Lower lobe of right lung (tissue), 2 donors: ENCODE measurements at regions not wholly inside any gene's neighbourhood (a gene's known extent, or its start where the extent isn't known, plus 50 kb on each side); places are given as distances from the start of the nearest gene placed in this dataset.
"Not testable (repeated sequence)": the region's sequence is repeated elsewhere in the genome, so short reads cannot be mapped to it uniquely, and the experiment has no call there.

Source experiments
- ATAC-seq, 2 donors: fragments of 200-7000 bp; cut with Tn5 transposase; one replicate each; pipeline ENCODE4 v1.9.1; 2020 to 2022; ENCODE audit warnings: mild to moderate bottlenecking in 2 of 2, moderate library complexity in 2 of 2
- DNase-seq: peaks from one replicate; pipeline ENCODE4 v3.0.0-alpha.2; 2020
- H3K27ac ChIP-seq: fragments of 200-600 bp; one replicate; pipeline ENCODE4 v1.8.0; 2022
- H3K27me3 ChIP-seq: fragments of 200-600 bp; one replicate; pipeline ENCODE4 v1.8.0; 2022; ENCODE audit warnings: low read depth
- H3K36me3 ChIP-seq: fragments of 200-600 bp; one replicate; pipeline ENCODE4 v1.8.0; 2022; ENCODE audit warnings: mild to moderate bottlenecking
- H3K4me1 ChIP-seq: fragments of 200-600 bp; one replicate; pipeline ENCODE4 v1.8.0; 2022
- H3K4me3 ChIP-seq: fragments of 200-600 bp; one replicate; pipeline ENCODE4 v1.8.0; 2022; ENCODE audit warnings: mild to moderate bottlenecking
- H3K9me3 ChIP-seq: fragments of 200-600 bp; one replicate; pipeline ENCODE4 v1.8.0; 2022
- intact Hi-C: fragments of 100-400 bp; cut with DNase I; formaldehyde crosslinking; loops from one replicate; pipeline ENCODE4 v1.11.0; 2022
- TF ChIP-seq, protein P1 (sequence below): fragments of 200-600 bp; IDR thresholded peaks from one replicate; pipeline ENCODE4 v1.8.0; 2022; ENCODE audit warnings: antibody characterized with exemption, mild to moderate bottlenecking
- donor health status: DM: no; HTN: yes; CAD: no; lungs with severe emphysema.

DNA sequence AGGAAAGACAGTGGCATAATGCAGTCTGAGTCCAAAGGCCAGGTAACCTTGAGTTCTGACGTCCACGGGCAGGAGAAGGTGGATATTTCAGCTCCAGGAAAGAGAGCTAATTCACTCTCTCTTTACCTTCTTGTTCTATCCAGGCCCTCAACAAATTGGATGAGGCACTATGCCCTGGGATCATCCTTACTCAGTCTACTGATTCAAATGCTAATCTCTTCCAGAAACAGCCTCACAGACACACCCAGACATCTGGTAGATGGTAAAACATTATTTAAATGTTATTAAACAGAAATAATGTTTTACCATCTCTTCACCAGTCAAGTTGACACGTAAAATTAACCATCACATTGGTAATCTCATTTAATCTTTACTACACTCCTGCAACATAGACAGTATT is 73.0 kb downstream of the RBM11 start:
- ATAC-seq, result no peak

DNA sequence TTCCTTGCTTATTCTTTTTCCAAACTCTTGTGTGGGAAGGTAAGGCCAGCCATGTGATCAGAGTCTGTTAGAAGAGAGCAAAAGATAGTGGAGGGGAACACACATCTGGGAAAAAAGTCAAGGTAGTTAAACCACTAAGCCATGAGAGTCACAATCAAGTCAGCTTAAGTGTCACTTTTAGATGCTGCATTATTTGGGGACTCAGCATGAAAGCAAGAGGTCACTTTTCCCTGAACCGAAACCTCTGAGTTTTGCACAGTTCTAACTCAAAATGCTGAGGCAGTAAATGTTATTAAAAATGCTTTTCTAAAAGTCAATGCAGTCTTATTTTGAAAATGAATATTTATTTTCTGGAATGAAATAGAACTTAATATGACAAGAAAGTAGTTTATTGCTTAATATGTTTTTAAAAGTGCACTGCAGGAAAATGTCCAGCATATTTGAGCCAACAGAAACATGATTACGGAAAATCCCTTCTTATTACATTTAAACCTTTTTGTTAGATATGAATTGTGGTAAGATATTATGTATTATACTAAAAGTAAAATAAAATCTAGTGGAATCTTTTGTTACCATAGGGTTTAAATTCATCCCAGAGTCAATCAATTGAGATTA is 69.3 kb downstream of the RBM11 start:
- TF ChIP-seq, protein P1, sequence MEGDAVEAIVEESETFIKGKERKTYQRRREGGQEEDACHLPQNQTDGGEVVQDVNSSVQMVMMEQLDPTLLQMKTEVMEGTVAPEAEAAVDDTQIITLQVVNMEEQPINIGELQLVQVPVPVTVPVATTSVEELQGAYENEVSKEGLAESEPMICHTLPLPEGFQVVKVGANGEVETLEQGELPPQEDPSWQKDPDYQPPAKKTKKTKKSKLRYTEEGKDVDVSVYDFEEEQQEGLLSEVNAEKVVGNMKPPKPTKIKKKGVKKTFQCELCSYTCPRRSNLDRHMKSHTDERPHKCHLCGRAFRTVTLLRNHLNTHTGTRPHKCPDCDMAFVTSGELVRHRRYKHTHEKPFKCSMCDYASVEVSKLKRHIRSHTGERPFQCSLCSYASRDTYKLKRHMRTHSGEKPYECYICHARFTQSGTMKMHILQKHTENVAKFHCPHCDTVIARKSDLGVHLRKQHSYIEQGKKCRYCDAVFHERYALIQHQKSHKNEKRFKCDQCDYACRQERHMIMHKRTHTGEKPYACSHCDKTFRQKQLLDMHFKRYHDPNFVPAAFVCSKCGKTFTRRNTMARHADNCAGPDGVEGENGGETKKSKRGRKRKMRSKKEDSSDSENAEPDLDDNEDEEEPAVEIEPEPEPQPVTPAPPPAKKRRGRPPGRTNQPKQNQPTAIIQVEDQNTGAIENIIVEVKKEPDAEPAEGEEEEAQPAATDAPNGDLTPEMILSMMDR, result no peak
- Histone ChIP-seq H3K36me3 (no peaks in the 10 kb centered on the region), H3K4me1 (no peaks in the 10 kb centered on the region), H3K27me3 (no peaks in the 10 kb centered on the region), H3K4me3 (no peak overlapping the region), H3K9me3 (no peaks in the 10 kb centered on the region), H3K27ac (no peak overlapping the region)
- intact Hi-C loops, result no loop called here
- ATAC-seq (no peak), DNase-seq (no peak)

More for the DNA sequence above, 73.0 kb downstream of the RBM11 start:
- no peak for DNase-seq
- TF ChIP-seq, protein P1, result no peak
- H3K27me3 ChIP-seq, result no peaks in the 10 kb centered on the region
- H3K4me1 ChIP-seq, result no peaks in the 10 kb centered on the region
- H3K4me3 ChIP-seq, result no peak overlapping the region
- intact Hi-C loops, result no loop called here
- no peaks in the 10 kb centered on the region for H3K9me3 ChIP-seq
- no peaks in the 10 kb centered on the region for H3K36me3 ChIP-seq
- no peak overlapping the region for H3K27ac ChIP-seq

DNA sequence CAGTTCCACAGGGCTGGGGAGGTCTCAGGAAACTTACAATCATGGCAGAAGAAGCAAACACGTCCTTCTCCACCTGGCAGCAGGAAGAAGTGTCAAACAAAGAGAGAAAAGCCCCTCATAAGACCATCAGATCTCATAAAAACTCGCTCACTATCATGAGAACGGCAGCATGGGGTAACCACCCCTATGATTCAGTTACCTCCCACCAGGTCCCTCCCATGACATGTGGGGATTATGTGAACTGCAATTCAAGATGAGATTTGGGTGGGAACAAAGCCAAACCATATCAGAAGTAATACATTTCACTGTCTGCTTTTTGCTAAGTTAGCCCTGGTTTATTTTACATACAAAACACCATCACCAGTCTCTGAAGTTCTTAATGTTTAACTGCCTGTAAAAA is 68.5 kb downstream of the RBM11 start:
- no peak for DNase-seq
- H3K27me3 ChIP-seq, result no peaks in the 10 kb centered on the region
- TF ChIP-seq, protein P1, result no peak
- no peaks in the 10 kb centered on the region for H3K4me1 ChIP-seq
- intact Hi-C loops, result no loop called here
- H3K9me3 ChIP-seq, result no peaks in the 10 kb centered on the region
- ATAC-seq, result no peak
- H3K27ac ChIP-seq, result no peak overlapping the region
- H3K36me3 ChIP-seq, result no peaks in the 10 kb centered on the region
- H3K4me3 ChIP-seq, result no peak overlapping the region

DNA sequence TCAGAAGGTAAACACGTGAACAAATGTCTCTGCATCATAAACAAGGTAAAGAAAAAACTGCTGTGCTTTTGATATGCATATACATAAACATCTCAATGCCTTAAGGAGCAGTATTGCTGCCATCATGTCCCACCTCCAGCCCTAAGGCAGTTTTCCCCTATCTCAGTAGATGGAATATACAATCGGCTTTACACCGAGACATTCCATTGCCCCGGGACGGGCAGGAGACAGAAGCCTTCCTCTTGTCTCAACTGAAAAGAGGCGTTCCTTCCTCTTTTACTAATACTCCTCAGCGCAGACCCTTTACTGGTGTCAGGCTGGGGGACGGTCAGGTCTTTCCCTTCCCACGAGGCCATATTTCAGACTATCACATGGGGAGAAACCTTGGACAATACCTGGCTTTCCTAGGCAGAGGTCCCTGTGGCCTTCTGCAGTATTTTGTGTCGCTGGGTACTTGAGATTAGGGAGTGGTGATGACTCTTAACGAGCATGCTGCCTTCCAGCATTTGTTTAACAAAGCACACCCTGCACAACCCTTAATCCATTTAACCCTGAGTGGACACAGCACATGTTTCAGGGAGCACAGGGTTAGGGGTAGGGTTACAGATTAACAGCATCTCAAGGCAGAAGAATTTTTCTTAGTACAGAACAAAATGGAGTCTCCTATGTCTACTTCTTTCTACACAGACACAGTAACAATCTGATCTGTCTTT is 65.4 kb downstream of the RBM11 start:
- H3K27ac ChIP-seq, result peak overlapping the region; percentile 62
- H3K4me3 ChIP-seq, H3K9me3 ChIP-seq, ATAC-seq, intact Hi-C loops, H3K36me3 ChIP-seq, H3K4me1 ChIP-seq, H3K27me3 ChIP-seq, DNase-seq: not testable (repeated sequence)
